SKM-1 (cell line): ENCODE measurements at regions not wholly inside any gene's neighbourhood (a gene's known extent, or its start where the extent isn't known, plus 50 kb on each side); places are given as distances from the start of the nearest gene placed in this dataset.
"Not testable (repeated sequence)": the region's sequence is repeated elsewhere in the genome, so short reads cannot be mapped to it uniquely, and the experiment has no call there.

ENCODE experiments used
- DNase-seq: peaks from one replicate; lab custom pipeline; 2025; ENCODE audit not compliant: unreplicated experiment; lab: John Stamatoyannopoulos, UW

- DNase-seq = not testable (repeated sequence)
Observed at GRCh38 chr14:106011631-106012360, 485.4 kb downstream of the TMEM121 start.

- not testable (repeated sequence) for DNase-seq
Observed at GRCh38 chr14:106012361-106012725, 486.0 kb downstream of the TMEM121 start.

- DNase-seq = no peak
Observed at GRCh38 chr14:106013879-106014376, 487.5 kb downstream of the TMEM121 start.

GRCh38 chr14:106017952-106018351 lies 491.6 kb downstream of the TMEM121 start:
- not testable (repeated sequence) for DNase-seq

GRCh38 chr14:106021832-106022231 lies 495.4 kb downstream of the TMEM121 start:
- DNase-seq = no peak

- DNase-seq = not testable (repeated sequence)
Observed at GRCh38 chr14:106022648-106023047, 496.3 kb downstream of the TMEM121 start.

- DNase-seq = no peak
Observed at GRCh38 chr14:106023411-106023810, 497.0 kb downstream of the TMEM121 start.

- DNase-seq = no peak
Observed at GRCh38 chr14:106024983-106025604, 498.7 kb downstream of the TMEM121 start.

GRCh38 chr14:106026026-106026425 lies 499.6 kb downstream of the TMEM121 start:
- DNase-seq = no peak

GRCh38 chr14:106027759-106028158 lies 501.4 kb downstream of the TMEM121 start:
- DNase-seq = not testable (repeated sequence)

- DNase-seq = no peak
Observed at GRCh38 chr14:106029959-106030358, 503.6 kb downstream of the TMEM121 start.

GRCh38 chr14:106037380-106037779 lies 511.0 kb downstream of the TMEM121 start:
- no peak for DNase-seq

- DNase-seq = no peak
Observed at GRCh38 chr14:106038263-106038662, 511.9 kb downstream of the TMEM121 start.

GRCh38 chr14:106039400-106039799 lies 513.0 kb downstream of the TMEM121 start:
- no peak for DNase-seq

GRCh38 chr14:106044515-106044914 lies 518.1 kb downstream of the TMEM121 start:
- DNase-seq = no peak

- DNase-seq = no peak
Observed at GRCh38 chr14:106044949-106045596, 518.7 kb downstream of the TMEM121 start.

GRCh38 chr14:106051796-106052195 lies 525.4 kb downstream of the TMEM121 start:
- no peak for DNase-seq

GRCh38 chr14:106055289-106055688 lies 528.9 kb downstream of the TMEM121 start:
- DNase-seq = no peak

- DNase-seq = no peak
Observed at GRCh38 chr14:106058342-106058741, 532.0 kb downstream of the TMEM121 start.

GRCh38 chr14:106060276-106060975 lies 534.0 kb downstream of the TMEM121 start:
- DNase-seq = no peak

GRCh38 chr14:106061877-106062500 lies 535.6 kb downstream of the TMEM121 start:
- not testable (repeated sequence) for DNase-seq
